COR-L47 (cell line): ENCODE measurements at regions not wholly inside any gene's neighbourhood (a gene's known extent, or its start where the extent isn't known, plus 50 kb on each side); places are given as distances from the start of the nearest gene placed in this dataset.
"Not testable (repeated sequence)": the region's sequence is repeated elsewhere in the genome, so short reads cannot be mapped to it uniquely, and the experiment has no call there.

ENCODE experiments used
- DNase-seq: peaks from one replicate; lab custom pipeline; 2025; lab: John Stamatoyannopoulos, UW

DNA sequence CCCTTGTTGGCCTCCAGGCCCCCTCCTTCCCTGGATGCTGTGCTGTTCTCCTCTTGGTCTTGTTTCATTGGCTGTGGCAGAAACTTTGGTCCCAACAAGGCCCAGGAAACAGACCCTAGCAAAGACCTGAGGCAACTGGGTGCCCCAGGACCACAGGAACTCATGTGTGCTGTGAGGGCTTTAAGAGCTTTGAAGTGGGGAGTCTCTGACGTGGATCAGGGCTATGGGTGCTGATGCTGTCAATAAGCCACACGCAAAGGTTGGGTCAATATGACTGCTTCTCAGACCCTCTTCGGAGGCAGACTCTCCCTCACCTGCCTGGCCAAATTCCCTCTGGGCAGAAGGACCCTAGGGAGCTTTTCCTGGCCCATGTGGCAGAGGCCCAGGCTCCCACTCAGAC lies 91.5 kb upstream of the MLN start:
- DNase-seq, result no peak

- DNase-seq, result no peak
Observed at GRCh38 chr6:33894438-33894837, 90.6 kb upstream of the MLN start.

DNA sequence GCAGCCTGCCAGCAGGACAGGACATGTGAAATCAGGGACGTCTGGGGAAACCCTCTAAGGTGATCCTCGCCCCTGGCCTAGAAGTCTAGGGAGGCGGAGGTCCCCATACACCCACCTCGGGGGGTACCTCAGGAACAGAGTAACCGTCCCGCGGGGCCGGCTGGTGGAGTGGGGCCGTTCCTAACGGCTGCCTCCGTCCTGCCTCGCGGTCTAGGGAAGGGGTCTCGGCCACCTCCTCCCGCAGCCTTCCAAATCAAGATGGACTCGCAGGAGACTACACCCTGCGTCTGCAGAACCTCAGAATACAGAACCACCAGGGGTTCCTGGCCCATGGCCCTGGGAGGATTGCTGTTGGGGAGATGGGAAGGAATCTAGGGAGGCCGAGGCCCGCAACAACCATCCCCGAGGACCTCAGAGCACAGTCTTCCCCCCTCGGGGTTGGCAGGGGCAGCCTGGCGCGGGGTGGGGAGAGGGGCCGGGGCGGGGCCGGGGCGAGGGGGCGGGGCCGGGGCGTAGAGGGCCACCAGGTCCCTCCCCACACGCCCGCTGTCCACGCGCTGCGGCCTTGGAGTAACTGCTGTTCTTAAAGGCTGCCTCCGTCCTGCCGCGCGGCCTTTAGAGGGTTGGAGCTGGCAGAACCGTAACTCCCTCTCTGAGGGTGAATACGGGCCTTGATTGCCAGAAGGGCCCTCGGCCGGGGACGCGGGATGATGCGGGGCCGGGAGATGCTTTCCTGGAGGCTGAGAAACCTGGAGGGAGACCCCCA lies 89.0 kb upstream of the MLN start:
- no peak for DNase-seq

DNA sequence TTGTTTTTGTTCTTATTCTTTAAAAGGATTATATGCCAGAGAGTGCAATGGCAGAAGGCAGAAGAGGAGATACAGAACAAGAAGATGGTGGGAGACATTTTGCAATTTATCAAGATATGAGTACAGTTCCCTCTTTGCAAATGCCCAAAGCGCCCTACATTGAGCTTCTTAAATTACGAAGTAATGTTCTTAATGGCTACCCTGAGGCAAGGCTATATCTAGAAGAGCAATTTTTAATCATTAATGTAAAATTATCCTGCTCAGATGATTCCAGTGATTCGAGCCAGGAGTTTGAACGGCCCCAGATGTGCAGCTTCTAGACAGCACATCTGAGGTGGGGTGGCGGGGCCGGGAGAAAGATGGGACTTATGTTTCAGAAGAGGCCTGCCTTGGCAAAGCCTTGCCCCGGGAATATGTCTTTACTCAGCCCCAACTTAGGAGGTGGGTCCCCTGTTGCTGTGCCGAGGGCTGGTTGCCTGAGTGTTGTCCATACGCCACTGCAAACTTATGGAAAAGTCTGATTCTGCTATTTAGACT lies 84.9 kb upstream of the MLN start:
- DNase-seq, result no peak

DNA sequence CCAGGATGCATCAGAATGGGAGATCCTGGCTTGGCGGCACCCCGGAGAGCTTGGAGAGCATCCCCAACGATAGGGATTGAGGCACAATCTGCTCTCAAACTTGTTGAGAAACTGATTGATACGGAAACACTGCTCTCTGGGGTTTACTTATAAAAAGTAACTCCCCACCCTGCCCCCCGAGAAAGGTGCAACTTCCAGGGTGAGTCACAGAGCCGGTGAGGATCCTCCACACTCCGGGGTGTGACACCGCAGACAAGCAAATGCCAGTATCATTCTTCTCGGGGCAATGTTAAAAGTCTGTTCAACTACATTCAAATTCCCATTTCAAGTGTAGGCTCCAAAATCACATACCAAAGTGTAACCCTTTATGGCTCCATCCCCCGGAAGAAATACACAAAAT lies 84.4 kb upstream of the MLN start:
- no peak for DNase-seq

GRCh38 chr6:33886673-33887144 lies 82.9 kb upstream of the MLN start:
- no peak for DNase-seq

DNA sequence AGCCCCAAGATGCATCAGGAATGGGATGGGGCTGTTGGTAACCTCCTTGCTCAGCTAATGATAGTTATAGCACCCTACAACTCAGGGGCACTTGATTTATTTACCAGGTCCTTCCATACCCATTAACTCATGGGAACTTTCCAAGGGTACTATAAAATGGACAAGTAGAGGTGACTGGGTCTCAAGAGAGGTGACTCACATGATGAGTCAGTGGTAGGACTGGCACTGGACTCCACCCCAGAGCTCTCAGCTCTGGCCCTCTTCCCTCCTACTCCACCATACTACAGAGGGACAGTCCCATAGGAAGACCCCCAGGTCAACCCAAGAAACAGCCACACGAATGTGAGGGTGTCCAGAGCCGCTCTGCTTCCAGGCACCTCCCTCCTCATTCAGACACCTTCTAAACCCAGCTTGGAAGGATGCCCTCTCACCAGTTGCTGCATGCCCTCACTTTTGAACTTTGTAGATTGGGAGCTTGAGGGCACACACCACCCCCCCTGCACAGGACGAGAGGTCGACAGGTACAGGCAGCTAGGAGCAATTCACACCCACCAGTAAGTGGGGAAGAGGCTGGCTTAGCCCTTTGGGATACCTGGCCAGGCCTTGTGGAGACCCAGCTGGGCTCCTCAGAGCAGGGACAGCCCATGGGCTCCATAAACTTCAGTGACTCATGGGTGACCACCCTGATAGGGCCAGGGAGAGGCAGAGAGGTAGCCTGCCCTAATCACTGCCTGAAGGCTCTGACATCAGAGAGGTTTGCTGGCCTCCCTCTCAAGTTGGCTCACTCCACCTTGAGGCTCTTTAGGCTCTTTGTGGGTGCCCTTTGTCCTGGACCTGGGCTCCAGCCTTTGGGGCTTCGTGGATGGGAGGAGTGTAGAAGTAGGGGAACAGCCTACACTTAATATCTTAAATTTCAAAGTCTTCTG lies 81.6 kb upstream of the MLN start:
- DNase-seq, result no peak

DNA sequence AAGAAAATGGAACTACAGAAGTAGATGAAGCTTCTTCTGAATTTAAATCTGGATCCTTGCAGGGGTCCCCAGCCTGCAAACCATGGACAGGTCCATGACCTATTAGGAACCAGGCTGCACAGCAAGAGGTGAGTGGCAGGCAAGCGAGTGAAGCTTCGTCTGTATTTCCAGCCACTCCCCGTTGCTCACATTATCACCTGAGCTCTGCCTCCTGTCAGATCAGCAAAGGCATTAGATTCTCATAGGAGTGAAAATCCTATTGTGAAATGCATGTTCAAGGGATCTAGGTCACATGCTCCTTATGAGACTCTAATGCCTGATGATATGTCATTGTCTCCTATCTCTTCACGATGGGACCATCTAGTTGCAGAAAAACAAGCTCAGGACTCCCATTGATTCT lies 79.8 kb upstream of the MLN start:
- not testable (repeated sequence) for DNase-seq

GRCh38 chr6:33882154-33882553 lies 78.4 kb upstream of the MLN start:
- no peak for DNase-seq

GRCh38 chr6:33880766-33881165 lies 77.0 kb upstream of the MLN start:
- DNase-seq, result no peak

- DNase-seq, result no peak
Observed at GRCh38 chr6:33880104-33880678, 76.4 kb upstream of the MLN start.

DNA sequence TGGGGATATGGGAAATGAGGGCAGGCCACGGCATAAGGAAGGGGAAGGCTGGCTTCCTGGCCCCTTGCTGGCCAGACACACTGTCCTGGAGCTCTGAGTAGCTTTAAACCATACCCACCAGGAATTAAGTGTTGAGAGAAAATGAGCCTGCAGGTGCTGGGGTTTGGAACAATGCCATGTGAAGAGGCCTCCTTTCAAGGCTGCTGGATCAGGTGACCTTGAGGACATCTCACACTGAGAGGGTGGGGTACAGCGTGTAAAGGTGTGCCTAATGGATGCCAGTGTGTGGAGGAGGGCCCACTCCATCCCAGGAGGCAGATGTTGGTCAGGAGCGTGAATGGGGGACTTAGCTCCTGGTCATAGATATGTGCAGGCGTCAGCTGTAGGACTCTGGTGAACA lies 74.8 kb upstream of the MLN start:
- peak; percentile 96 for DNase-seq

DNA sequence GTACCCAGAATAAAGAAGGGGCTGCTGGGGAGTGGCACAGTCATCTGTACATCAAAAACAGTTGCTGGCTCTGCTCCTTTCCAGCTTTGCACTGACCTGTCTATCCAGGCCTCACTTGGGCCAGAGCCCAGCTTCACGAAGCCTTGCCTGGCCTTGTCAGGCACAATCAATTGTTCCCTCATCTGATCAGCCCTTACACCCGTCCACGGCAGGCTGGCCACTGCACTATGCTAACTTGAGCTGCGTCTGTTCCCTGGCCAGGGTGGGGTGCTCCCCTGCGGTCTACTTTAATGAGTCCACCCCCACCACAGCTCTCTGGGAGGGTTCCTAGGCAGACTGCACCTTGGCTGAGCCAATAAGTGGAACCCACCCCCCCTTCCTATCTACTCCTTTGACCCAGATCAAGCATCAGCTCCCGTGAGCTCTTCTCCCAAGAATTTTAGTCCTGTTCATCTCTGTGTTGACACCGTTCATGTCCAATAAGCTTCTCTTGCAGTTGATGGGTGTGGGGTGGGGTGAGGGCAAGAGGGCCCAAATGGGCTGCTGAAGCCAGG lies 74.3 kb upstream of the MLN start:
- peak; percentile 57 for DNase-seq

DNA sequence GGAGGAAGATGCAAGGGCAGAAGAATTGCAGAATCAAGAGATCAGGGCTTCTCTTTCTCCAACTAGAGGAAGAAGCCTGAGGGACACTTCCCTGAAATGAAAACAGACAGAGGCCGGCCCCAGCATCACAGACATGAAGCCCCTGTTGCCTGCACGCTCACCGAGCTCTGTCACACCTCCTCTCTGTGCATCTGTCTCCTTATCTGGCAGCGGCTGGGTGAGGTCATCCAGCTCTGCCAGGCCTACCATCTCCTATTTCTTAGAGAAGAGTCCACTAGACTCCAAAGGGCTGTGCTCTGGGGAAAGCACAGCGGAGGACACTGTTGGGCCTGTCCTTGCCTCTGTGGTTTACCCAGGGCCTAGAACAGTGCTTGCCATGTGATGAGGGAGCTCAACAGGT lies 71.9 kb upstream of the MLN start:
- DNase-seq, result no peak

- no peak for DNase-seq
Observed at GRCh38 chr6:33875141-33875581, 71.4 kb upstream of the MLN start.

GRCh38 chr6:33874136-33874760 lies 70.4 kb upstream of the MLN start:
- DNase-seq, result no peak

GRCh38 chr6:33872761-33873160 lies 69.0 kb upstream of the MLN start:
- DNase-seq, result no peak

DNA sequence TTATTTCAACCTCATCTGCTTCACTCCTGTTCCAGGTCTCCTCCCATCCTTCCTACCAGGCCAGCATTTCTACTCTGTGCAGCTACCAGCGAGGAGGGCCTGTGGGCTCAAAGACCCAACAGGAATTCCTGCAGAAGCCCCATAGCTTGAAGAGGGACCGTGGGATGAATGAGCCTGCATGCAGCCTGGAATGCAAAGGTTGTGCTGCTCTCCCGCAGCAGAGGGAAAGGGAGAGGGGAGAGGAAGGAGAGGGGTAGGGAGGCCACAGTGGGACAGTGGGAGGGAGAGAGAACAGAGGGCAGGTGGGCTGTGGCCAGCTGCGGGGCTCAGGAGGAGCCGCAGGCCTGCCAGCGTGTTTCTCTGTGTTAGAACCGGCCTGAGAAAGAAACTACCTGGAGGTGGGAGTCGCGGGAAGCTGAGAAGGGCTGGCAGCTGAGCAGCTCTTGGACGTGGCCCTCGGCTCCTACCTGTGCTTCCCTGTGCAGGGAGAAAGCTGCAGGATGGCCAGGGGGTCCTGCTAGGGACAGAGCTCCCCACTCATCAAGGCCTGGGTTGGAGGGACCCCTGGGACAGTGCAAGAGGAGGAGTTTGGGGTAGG lies 66.1 kb upstream of the MLN start:
- no peak for DNase-seq

DNA sequence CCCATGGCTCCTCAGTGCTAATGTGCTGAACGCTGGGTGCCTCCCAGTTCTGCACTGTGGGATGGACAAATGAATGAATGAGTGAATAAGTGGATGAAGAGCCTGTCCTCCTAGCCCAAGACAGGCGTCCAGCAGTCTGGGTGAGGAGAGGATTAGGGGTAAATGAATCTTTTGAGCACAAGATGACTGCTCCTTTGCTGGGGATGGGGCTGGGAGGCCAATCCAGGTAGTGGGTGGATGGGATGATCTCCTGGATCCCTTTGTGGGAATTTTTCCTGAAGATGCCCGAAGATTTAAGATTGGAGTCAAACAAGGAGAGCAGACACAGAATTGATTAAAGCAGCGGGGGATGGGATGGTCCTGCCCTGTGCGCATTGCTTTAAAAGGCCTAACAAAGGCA lies 65.3 kb upstream of the MLN start:
- no peak for DNase-seq

DNA sequence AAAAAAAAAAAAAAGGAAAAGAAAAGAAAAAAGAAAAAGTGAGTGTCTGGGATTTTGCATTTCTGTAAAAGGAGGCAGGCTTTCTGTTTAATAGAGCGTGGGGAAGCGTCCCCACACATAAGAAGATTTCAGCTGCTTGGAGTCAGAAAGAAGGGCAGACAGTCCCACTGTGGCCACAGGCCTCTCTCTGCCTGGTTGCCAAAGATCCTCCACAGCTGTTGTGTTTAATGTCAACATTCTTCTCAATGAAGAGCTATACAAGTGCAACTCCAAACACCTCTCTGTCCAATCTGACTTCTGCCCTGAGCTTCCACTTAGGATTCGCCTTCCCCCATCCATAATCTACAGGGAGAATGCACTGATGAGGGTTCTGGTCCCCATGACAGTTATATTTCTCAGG lies 64.3 kb upstream of the MLN start:
- DNase-seq, result no peak

- DNase-seq, result no peak
Observed at GRCh38 chr6:33865478-33866077, 61.8 kb upstream of the MLN start.
